Dermis blood vessel endothelial cell (primary cell): ENCODE measurements at regions not wholly inside any gene's neighbourhood (a gene's known extent, or its start where the extent isn't known, plus 50 kb on each side); places are given as distances from the start of the nearest gene placed in this dataset.
"Not testable (repeated sequence)": the region's sequence is repeated elsewhere in the genome, so short reads cannot be mapped to it uniquely, and the experiment has no call there.

Experiments
- DNase-seq: peaks from one replicate; pipeline ENCODE4 v3.0.0; 2010

DNA sequence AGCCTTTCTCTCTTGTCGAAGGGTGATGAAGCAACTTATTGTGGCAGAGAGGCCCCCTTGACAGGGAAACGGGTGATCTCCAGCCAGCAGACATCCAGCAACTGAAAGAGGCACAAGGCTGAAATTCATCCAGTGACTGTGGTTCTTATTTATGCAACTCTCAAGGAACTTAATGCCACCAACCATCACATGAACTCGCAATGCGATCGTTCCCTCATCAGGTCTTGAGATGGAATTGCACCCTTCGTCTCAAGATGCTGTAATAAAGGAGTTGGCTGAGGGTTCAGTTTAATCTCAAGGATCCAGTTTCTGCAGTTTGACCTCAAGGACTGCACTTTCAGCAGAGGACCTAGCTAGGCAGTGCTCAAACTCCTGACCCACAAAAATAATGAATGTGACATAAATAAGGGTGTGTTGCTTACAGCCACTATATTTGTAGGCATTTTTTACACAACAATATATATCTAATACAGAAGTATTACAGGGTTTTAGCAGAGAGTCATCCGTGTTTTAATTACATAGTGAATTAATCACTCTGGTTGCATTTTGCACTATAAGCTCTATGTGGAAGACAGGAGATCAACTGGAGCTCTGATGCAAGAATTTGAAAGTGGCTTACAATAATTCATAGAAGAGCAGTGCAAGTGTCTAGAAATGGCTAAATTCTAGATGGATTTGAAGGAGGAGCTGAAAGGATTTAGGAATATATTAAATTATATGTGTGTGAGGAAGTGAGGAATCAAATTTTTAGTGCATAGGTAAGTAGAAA lies 957.8 kb upstream of the CTNND2 start:
- no peak for DNase-seq

DNA sequence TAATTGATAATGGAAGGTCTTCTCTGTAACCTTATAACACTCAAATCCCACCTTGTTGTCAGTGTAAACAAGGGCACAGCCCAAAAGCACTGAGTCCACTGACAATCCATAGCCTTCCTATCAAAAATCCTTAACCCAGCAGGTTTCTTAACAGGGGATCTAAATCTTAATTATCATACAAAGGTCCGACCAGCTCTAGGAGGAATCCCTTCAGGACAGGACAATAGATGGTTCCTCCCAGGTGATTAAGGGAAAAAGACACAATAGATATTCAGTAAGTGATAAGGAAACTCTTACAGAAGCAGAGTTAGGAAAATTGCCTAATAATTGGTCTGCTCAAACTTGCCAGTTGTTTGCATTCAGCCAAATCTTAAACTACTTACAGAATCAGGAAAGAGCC lies 951.9 kb upstream of the CTNND2 start:
- not testable (repeated sequence) for DNase-seq

DNA sequence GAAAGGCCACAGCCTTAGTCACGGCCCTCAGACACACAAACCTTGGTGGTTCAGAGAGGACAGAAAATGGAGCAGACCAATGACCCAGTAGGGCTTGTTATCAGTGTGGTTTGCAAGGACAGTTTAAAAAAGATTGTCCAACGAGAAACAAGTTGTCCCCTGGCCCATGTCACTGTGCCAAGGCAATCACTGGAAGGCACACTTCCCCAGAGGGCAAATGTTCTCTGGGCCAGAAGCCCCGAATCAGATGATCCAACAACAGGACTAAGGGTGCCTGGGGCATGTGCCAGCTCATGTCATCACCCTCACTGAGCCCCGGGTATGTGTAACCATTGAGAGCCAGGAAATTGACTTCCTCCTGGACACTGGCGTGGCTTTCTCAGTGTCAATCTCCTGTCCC lies 950.1 kb upstream of the CTNND2 start:
- no peak for DNase-seq

DNA sequence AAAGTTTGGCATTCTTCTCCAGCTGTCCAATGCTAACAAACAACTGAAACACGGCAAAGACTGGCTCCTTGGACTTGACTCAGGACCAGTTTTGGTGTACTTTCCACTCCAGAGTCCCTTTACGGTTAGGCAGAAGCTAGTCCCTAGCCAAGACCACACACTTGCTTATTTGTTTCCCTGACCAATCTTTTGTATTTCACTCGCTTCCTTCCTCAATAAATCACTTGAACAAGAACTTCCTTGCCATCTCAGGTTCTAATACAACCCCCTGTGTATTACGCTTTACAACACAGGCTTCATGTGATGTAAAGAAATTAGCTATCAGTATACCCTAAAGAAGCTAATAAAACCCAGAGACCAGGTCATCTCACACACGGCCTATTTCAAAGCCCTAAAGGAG lies 947.5 kb upstream of the CTNND2 start:
- DNase-seq: no peak

DNA sequence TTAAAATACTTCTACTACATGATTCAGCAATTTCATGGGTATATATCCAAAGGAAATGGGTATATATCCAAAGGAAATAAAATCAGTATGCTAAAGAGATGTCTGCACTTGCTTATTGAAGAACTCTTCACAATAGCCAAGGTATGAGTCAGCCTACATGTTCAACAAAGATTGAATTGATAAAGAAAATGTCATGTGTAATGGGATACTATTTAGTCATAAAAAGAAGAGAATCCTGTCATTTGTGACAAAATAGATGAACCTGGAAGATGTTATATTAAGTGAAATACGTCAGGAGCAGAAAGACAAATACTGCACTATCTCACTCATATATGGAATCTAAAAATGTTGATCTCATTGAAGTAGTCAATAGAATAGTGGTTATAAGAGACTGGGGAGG lies 944.5 kb upstream of the CTNND2 start:
- DNase-seq: no peak

DNA sequence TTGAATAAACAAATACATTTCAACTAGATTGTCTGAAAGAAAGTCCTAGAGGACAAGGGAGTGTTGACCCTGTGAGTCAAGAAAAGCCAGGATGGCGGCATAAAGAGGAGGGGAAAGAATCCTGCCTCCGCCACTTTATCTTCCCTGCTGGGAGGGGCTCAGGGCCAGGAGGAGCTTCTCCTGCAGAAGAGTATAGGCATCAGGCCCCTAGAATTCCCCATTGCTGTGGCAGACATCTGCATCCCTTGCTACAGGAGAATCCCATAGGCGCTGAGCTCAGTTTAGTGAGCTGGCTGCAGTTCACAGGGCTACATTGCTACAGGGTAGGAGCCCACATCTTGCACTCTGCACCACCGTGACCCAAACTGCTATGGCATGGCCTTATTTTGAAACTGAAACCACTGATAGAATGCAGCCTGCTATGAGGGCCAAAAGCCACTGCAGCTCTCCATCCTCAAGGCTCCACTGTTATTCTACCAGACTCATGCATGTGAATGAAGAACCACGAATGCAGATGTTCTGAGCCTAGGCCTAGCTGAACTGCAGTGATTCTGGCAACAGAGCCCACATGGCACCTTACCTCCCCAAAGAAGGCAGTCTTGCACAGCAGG lies 941.4 kb upstream of the CTNND2 start:
- no peak for DNase-seq

DNA sequence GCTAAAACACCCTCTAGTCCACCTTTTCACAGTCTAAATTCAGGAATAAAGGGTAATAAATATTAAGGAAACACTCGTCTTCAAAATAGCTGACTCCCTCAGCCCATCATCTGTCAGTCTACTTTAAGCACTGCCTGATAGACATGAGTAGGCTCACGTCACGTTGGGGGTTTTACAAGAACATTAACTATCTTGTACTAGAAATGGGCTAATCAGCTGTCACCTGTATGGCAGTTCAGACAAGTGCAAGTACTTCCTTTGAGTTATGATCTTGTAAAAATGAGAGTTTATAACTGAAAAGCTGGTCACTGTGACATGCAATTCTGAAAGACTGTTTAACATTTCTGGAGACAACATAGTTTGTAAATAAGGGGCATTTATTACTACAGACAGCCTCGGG lies 936.7 kb upstream of the CTNND2 start:
- no peak for DNase-seq

DNA sequence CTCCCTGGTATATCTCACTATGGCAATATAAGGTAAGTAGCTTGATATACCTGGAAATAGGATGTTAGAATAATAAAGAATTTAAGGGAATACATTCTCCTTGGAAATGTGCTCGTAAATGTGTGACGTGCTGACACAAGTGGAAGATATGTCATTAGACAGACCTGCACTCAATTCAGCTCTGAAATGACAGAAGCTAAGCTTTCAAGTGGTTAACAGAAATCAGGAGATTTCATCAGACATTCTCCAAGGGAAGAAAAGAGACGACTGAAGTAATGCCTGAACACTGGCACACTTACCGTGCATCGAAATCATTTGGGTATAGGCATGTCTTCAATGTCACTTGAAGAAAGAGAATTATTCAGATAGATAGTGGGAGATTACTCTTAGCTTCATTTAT lies 933.3 kb upstream of the CTNND2 start:
- no peak for DNase-seq

DNA sequence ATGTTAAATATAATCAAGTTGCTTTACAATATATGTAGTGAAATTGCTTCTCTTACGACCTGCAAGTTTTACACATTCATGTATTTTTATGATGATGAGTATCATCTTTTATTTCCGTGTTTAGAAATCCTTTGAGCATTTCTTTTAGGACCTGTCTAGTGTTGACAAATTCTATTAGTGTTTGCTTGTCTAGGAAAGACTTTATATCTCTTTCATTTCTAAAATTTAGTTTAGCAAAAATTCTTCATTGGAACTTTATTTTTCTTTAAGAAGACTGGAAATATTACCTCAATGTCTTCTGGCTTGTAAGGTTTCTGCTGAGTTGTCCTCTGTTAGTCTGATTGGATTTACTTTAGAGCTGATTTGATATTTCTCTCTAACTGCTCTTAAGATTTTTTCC lies 920.9 kb upstream of the CTNND2 start:
- DNase-seq: no peak

DNA sequence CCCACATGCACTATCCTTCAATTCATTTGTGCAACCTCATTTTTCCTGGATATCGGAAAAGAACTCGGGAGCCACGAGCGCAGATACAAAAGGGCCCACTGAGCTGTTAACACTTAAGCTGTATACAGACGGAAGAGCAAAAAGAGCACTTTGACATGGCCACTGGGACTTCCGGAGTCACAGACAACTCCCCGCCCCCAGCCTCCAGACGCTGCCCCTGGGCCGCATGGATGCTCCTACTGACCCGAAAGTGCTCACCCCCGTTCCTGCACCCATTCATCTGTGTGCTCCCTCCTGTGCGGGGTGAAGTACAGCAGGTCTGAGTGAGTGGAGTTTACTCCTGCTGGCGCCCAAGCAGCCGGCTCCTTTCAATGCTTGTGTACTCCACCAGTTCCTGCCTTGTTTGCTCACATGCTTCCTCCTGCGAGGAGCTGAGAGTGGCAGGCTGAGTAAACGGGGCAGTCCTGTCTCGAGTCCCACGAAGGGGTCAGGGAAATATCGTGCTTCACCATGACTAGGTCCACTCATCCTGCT lies 901.0 kb upstream of the CTNND2 start:
- DNase-seq: no peak

DNA sequence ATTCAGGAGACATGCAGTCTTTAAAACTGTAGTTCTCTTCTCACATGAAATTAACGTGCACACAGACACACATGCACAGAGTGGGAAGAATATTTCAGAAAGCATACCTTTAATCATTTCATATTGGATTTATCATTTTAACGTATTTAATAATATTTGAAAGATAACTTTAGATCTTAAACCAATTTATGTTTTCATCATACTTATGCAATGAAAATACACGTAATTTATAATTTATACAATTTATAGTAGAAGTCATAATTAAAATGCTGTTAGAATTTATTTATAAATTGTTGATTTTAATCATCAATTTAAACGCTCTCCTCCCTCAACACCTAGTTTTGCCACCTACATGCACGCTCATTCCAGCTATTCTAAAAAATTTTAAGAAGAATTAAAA lies 894.9 kb upstream of the CTNND2 start:
- DNase-seq: no peak

DNA sequence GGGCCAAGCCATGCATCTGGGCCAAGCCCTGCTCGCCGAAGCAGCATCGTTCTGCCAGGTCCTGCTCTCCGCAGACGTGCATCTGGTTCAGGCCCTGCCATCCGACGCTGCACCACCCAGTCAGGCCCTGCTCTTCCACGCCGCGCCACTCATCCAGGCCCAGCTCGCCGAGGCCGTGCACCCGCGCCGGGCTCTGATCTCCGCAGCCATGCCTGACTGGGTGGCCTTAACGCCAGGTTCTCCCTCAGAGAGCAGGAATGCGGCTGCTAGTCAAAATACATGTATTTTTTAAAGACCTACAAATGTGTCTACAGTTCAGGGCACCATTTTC lies 891.1 kb upstream of the CTNND2 start:
- no peak for DNase-seq

DNA sequence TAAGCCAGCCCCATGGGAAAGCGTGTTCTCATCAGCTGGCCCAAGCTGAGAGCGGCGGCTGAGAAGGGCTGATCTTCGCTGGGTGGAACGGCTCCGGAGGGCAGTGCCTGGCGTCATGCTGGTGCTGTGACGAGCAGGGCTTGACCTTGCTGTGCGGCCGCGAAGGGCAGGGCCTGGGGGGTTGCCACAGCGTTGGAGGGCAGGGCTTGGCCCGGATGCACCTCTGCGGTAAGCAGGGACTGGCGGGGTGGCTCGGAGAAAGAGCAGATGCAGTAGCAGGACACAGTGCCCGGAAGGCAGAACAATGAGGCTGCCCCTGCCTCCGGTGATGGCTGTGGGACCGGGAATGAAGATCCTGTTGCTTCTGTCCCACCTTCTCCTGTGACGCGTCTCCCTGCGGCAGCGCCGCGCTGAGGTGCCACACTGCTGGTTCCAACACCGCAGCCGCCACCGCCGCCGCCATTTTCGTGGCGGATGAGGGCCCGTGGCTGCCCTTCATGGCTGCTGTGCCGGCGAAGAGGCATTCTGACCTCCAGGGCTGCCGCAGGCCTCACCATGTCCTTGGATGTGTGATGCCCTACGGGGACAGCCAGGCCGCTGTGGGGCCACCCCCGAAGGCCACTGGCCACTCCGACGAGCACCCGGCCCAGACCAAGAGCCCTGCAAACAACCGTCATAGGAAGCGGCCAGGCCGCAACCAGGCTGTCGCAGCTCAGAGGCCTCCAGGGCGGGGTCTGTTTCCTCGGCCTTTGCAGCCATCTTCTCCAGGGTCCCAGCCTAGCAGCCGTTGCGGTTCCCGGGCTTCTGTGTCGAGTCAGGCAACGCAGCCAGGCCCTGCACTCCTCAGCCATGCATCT lies 890.5 kb upstream of the CTNND2 start:
- DNase-seq: no peak

DNA sequence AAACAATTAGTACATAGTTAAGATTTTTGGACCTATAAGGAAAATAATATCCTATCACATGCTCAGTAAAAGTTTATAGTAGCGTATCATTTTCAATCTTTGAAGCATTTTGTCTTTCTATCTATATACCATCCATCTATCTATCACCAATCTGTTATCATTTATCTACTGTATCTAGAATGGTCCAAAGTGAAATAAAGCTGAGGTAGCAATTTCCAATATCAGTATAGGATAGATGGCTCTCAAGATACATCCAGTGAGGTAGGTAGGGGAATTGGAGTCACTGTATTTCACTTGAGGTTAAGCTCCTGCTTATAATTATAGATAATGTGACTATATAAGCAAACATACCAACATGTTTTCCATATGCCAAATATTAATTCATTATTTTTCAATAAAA lies 889.1 kb upstream of the CTNND2 start:
- no peak for DNase-seq

DNA sequence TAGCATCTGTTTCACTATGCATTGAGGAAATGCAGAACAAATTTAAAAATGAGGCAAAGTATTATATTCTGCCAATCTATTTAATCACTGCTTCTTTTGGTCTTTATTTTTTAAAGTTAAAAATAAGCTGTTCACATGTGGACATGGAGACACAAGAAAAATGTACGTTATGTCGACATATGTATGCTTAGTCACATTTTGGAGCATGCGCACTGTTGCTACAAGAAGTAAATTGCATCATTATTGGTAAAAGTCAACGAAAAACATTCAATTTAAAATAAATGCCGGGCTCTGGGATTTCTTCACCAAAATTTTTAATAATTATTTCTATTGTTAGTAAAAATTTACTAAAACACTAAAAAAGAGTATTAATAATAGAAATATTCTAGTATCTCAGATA lies 876.3 kb upstream of the CTNND2 start:
- DNase-seq: no peak

DNA sequence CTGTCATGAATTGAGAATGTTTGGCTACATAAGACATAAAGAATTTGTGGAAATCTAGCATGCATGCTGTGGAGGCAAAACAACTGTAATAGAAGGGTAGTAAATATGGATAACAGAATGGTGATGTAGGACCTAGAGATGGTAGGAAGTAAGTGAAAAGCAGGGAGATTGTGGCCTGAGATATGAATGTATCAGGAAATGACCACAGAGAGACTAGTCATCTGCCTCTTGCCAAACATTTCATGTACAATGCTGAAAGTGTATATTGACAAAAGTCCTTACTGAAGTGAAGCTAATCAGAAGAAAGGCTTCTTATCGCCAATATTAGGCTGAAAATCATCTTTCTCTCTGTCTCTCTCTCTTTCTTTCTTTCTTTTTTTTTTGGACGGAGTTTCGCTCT lies 873.1 kb upstream of the CTNND2 start:
- DNase-seq: no peak

DNA sequence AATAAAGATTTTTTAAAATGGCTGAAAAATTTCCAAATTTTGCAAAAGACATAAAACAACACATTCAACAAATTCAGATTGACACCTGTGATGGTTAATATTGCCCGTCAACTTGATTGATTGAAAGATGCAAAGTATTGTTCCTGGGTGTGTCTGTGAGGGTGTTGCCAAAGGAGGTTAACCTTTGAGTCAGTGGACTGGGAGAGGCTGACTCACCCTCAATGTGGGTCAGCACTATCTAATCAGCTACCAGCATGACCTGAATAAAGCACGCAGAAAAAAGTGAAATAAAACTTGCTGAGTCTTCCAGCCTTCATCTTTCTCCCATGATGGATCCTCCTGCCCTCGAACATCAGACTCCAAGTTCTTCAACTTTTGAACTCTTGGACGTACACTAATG lies 868.0 kb upstream of the CTNND2 start:
- no peak for DNase-seq

DNA sequence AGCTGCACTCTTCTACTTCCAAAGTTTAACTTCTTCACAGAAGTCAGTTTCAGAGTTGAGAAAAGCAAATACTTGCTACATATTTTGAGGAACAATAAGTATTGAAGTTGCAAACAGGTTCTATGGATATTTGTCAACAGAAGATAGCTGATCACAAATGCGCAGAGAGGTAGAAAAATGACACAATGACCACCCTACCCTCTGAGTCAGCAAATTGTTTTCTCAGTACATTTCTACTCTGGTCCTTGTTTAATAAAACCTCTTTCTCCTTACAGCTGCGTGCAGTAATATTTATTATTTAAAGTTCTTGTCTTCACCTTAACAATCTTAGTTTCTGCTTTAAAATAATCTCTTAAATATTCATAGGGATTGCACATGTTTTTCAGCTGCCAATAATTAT lies 855.1 kb upstream of the CTNND2 start:
- no peak for DNase-seq

DNA sequence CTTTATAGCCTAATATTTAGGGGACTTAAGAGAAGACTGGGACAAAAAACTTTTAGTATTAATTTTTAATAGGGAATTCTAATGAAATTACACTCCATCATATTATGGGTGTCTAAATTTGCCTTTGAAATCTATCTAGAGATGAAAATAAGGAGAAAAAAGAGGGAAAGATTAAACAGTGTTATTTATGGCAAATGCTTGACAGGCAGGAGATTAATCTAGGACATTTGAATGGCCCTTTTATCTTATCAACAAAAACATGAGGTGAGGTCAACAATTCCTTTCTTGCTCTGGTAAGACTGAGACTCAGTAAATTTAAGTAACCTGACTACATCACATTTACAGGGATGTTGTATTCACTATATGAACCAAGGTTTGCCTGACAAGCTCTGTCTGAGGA lies 852.8 kb upstream of the CTNND2 start:
- no peak for DNase-seq

DNA sequence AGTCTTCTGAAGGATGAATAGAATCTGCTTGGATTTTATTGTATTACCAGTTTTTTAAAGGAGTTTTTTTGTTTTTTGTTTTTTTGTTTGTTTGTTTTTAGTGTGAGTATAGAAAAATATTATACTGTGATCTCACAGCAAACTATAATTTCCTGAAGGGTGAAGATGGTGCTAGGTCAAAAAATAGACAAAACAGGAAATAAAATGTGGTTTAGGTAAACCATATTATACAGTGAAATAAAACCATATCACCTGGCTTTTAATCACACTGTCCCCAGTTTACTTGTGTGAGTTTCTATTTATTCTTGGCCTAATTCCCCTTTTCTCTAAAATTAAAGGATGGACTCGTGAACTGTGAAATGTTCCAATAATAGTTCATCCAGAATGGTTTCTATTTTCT lies 841.3 kb upstream of the CTNND2 start:
- DNase-seq: no peak

DNA sequence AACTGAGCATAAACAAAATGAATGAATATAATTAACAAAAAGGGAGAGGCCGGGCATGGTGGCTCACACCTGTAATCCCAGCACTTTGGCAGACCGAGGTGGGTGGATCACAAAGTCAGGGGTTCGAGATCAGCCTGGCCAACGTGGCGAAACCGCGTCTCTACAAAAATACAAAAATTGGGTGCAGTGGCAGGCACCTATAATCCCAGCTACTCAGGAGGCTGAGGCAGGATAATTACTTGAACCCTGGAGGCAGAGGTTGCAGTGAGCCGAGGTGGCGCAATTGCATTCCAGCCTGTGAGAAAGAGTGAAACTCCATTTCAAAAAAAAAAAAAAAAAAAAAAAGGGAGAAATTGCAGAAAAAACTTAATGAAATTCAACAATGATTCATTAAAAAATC lies 839.3 kb upstream of the CTNND2 start:
- no peak for DNase-seq

DNA sequence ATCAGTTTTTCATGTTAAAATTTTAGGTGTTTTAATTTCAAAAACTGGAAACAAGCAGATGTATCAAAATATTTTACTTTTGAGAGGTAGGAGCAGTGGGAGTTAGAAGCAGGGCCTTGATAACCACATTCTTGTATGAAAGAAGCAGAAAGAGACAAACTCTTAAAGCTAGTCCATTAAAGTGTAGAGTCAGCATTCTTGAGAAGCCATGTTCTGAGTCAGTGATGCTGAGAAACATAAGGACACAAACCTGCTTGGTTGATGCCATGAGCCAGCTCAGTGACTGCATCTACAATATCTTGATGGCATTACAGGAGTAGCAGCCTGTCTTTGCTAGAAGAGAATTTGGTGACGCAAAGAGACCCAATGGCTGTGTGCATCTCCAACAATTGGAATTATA lies 826.1 kb upstream of the CTNND2 start:
- DNase-seq: no peak

DNA sequence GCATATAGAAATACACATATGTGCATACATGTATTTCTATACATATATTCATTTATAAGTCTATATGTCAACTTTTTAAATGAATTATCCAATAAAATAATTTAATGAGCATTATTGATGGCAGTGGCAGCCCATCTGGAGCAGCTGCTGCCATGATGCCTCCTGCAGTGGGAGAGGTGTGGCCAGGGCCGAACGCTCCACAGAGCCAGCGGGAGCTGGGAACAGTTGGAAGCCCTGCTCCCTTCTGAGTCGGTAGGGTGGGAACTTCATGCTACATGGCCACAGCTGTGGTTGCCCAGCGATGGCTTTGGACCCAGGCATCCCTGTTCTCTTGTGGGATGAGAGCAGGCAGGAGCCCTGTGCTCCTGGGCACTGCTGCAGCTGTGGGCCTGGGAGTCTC lies 812.4 kb upstream of the CTNND2 start:
- no peak for DNase-seq

DNA sequence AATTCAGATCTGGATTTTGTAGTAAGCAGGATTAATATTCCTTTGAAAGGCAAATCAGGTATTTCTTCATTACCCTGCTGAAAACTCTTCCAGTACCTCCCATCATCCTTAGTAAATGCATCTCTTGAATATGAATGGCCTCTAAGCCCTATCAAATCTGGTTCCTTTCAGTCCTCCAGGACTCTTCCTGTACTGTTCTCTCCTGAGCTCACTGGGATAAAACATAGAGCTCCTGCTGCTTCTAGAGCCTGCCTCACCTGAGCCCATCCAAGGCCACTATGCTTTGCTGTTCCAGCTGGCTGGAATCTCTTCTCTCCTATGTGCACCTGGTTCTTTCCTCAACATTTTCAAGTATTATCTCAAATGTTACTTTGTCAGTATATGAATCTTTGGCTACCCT lies 803.3 kb upstream of the CTNND2 start:
- no peak for DNase-seq
